ENCODE measurements at regions not wholly inside any gene's neighbourhood (a gene's known extent, or its start where the extent isn't known, plus 50 kb on each side); places are given as distances from the start of the nearest gene placed in this dataset.
"Not testable (repeated sequence)": the region's sequence is repeated elsewhere in the genome, so short reads cannot be mapped to it uniquely, and the experiment has no call there.

- TF ChIP-seq CTCF (IDR thresholded peaks at IDR 0.05; ENCODE audit: insufficient read depth, low read length); GABPA (IDR thresholded peaks at IDR 0.05; ENCODE audit: low read depth); SPI1 (IDR thresholded peaks at IDR 0.05; ENCODE audit: borderline replicate concordance, low read depth); POLR2AphosphoS5 (IDR thresholded peaks at IDR 0.05; ENCODE audit: low read depth): not testable (repeated sequence)
Measured at GRCh38 chr6:178929-179328, 113.4 kb upstream of the DUSP22 start.
